Esophagus squamous epithelium (tissue), 5 donors: ENCODE measurements at regions not wholly inside any gene's neighbourhood (a gene's known extent, or its start where the extent isn't known, plus 50 kb on each side); places are given as distances from the start of the nearest gene placed in this dataset.

Experiments used
- DNase-seq: peaks from one replicate; lab custom pipeline; 2025; lab: John Stamatoyannopoulos, UW
- H3K27ac ChIP-seq, 4 donors: fragments of 200-600 bp; sonication (generic); one replicate each; pipeline ENCODE4 v1.5.1; 2016 to 2019; ENCODE audit warnings: mild to moderate bottlenecking in 1 of 4
- H3K27me3 ChIP-seq, 4 donors: fragments of 200-600 bp; sonication (generic); 1 replicate in 3 of 4; 2 replicates in 1 of 4; pipeline versions ENCODE4 v1.5.1 to v1.6.0; 2017 to 2021; ENCODE audit warnings: antibody characterized with exemption in 1 of 4
- H3K36me3 ChIP-seq, 3 donors: fragments of 200-600 bp; sonication (generic); one replicate each; pipeline ENCODE4 v1.5.1; 2016 to 2019
- H3K4me1 ChIP-seq, 3 donors: fragments of 200-600 bp; sonication (generic); one replicate each; pipeline ENCODE4 v1.5.1; 2017 to 2019
- H3K4me3 ChIP-seq, 4 donors: fragments of 200-600 bp; sonication (generic); 1 replicate in 3 of 4; 2 replicates in 1 of 4; pipeline ENCODE4 v1.5.1; 2016 to 2019; ENCODE audit warnings: mild to moderate bottlenecking in 2 of 4, moderate library complexity in 1 of 4
- H3K9me3 ChIP-seq, 3 donors: fragments of 200-600 bp; sonication (generic); one replicate each; pipeline ENCODE4 v1.5.1; 2016 to 2019
- POLR2A ChIP-seq, 4 donors: fragments of 450-650 bp; IDR thresholded peaks; one replicate each; pipeline ENCODE4 v1.6.1; 2017; ENCODE audit warnings: antibody characterized with exemption in 4 of 4, mild to moderate bottlenecking in 4 of 4, moderate library complexity in 3 of 4
- WGBS, 2 donors: methylation state at CpG; one replicate each; pipeline ENCODE4 v1.1.5; 2018; 5-methylcytosine and 5-hydroxymethylcytosine counted together
- intact Hi-C: fragments of 100-400 bp; cut with DNase I; formaldehyde crosslinking; loops from one replicate; pipeline ENCODE4 v1.15.0; 2022
- TF ChIP-seq, protein P1 (sequence below), 6 experiments: fragments of 450-650 bp in 4 of 6; fragments of 200-600 bp in 2 of 6; sonication (generic) in 2 of 6; IDR thresholded peaks; one replicate each; pipeline ENCODE4 v1.5.1; 2016 to 2019; ENCODE audit warnings: antibody characterized with exemption in 6 of 6, mild to moderate bottlenecking in 4 of 6, moderate library complexity in 4 of 6
- donor health status: DM: yes; HTN: yes; CAD: no.

DNA sequence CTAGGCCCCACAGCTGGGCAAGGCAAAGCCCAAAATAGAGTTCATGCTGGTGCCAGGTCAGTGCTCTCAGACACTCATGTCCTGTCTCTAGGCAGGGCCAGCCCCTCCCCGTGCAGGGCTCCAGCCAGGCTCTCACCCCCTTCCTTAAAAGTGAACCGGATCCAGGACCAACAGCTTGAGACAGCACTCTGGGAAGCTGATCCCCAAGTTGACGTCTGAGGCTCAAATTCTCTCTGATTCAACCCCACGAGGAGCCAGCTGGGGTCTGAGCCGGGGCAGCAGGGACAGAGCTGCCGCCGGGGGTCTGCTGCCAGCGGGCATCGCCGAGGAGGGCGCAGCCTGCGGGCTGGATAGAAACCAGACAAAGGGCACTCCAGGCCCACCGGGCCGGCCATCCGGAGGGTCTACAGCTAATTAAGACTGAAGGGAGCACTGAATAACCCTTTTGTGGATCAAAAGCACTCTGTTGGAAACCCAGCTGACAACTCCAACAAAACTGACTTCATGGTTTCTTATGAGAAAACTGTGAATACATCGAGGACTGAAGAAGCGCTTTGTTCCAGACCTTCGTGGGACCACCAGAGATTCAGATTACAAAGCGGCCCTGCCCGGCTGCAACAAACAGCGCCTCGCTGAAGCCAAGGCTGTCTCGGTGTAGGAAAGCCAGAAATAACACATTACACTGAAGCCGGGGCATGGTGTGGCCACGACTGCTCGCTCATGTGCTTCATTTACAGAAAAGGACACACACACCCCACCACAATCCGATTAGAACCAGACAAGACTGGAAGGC lies 95.8 kb downstream of the PSMG1 start:
- Histone ChIP-seq H3K27me3 (no peaks in the 10 kb centered on the region), H3K9me3 (no peaks in the 10 kb centered on the region), H3K36me3 (no peaks in the 10 kb centered on the region), H3K4me3 (no peak overlapping the region), H3K4me1 (peaks cover 3 to 31% (median 17%) of the 10 kb centered on the region in 3 donors), H3K27ac (peak overlapping the region in 1 of 4 donors; percentile 31)
- DNase-seq: no peak
- intact Hi-C loops: no loop called here
- TF ChIP-seq, protein P1, sequence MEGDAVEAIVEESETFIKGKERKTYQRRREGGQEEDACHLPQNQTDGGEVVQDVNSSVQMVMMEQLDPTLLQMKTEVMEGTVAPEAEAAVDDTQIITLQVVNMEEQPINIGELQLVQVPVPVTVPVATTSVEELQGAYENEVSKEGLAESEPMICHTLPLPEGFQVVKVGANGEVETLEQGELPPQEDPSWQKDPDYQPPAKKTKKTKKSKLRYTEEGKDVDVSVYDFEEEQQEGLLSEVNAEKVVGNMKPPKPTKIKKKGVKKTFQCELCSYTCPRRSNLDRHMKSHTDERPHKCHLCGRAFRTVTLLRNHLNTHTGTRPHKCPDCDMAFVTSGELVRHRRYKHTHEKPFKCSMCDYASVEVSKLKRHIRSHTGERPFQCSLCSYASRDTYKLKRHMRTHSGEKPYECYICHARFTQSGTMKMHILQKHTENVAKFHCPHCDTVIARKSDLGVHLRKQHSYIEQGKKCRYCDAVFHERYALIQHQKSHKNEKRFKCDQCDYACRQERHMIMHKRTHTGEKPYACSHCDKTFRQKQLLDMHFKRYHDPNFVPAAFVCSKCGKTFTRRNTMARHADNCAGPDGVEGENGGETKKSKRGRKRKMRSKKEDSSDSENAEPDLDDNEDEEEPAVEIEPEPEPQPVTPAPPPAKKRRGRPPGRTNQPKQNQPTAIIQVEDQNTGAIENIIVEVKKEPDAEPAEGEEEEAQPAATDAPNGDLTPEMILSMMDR (IDR thresholded peaks at IDR 0.05): no peak
- TF ChIP-seq POLR2A (IDR thresholded peaks at IDR 0.05): no peak
- 90 to 93% methylated on average over 14 to 19 of the region's 27 CpGs for WGBS, 2 donors

DNA sequence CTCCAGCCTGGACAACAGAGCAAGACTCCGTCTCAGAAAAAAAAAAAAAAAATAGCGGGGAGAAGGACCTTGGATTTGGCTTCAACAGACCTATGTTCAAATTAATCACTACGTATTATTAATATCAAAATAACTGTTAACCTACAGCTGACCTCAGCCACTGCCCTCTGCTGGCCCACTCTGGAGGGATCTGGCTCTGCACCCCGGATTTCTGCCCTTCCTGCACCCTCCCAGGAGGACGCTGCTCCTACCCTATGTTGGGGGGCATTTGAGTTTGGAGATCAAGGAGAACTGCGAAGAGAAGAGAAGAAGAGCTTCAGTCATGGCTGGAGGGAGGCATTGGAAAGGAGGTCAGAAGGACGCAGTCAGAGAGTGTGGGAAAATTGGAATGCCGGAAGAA lies 96.7 kb downstream of the PSMG1 start:
- intact Hi-C loops: no loop called here
- Histone ChIP-seq H3K27me3 (no peaks in the 10 kb centered on the region), H3K4me1 (peaks cover 3 to 39% (median 20%) of the 10 kb centered on the region in 3 donors), H3K27ac (no peak overlapping the region), H3K4me3 (no peak overlapping the region), H3K36me3 (no peaks in the 10 kb centered on the region), H3K9me3 (no peaks in the 10 kb centered on the region)
- no peak for DNase-seq
- TF ChIP-seq POLR2A (IDR thresholded peaks at IDR 0.05): no peak
- TF ChIP-seq, protein P1 (IDR thresholded peaks at IDR 0.05): peak in 1 of 6 experiments; percentile 11
- 84 to 87% methylated on average over 8 of the region's 8 CpGs for WGBS, 2 donors

DNA sequence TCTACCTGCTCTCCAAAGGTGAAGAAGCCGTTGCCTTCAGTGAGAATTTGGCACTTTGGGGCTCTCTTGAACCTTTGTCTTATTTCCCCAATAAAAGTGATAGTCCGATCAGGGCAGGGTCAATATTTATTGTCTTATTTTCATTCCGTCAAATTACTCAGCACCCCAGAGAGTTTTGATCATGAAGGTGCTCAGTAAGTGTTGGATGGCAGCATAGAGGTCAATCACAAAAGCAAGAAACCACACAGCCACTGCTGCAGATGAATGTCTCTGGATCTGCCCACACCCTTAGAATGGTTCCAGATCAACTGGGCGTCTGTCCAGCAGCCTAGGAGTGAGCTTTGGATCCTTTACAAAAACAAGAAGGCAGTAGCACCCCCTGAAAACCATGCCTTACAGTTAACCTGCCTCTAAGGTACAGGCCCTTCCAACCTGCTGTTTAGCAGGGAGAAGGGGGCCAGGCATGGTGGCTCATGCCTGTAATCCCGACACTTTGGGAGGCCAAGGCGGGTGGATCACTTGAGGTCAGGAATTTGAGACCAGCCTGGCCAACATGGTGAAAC lies 97.3 kb downstream of the PSMG1 start:
- TF ChIP-seq, protein P1 (IDR thresholded peaks at IDR 0.05): no peak
- no peak for TF ChIP-seq POLR2A (IDR thresholded peaks at IDR 0.05)
- no peaks in the 10 kb centered on the region for H3K27me3 ChIP-seq
- 86 to 91% methylated on average over 3 to 6 of the region's 6 CpGs for WGBS, 2 donors
- DNase-seq: no peak
- no peak overlapping the region for H3K27ac ChIP-seq
- H3K4me1 ChIP-seq: peaks cover 3 to 39% (median 20%) of the 10 kb centered on the region in 3 donors
- no peaks in the 10 kb centered on the region for H3K9me3 ChIP-seq
- no peaks in the 10 kb centered on the region for H3K36me3 ChIP-seq
- intact Hi-C loops: no loop called here
- no peak overlapping the region for H3K4me3 ChIP-seq

DNA sequence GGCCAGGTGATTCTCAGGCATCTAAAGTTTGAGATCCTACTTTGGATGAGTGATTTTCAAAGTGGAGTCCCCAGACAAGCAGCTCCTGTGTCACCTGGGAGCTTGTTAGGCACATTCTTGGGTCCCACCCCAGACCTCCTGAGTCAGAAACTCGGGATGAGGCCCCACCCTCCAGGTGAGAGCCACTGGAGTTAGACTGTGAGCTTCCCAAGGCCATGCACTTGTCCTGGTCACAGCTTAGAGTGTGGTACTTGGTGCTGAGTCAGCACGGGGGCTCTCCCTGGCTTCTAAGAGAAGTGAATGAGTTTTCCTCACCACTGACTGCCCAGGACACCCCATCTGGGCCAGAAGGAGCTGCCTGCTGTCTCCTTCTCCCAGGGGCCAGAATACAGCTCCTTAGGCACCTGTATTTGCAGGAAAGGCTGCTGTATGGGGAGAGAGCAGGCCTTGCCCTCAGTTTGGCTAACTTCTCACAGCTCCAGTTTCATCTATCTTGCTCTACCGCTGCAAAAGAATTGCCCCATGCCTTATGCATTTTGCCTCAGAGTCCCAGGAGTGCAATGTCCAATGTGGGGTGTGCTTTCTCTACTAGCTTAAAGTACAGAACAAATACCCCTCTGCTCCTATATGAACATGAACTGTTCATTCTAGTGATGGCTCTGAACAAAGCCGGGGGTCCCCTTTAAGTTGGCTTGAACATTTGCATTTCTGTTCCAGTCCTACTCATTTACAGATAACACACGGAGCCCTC lies 98.1 kb downstream of the PSMG1 start:
- WGBS, 2 donors: 85% methylated on average over 3 of the region's 5 CpGs
- peak overlapping the region in 3 of 4 donors; percentile 3 to 89 (median 83) for H3K27ac ChIP-seq
- intact Hi-C loops: no loop called here
- no peak overlapping the region for H3K4me3 ChIP-seq
- H3K9me3 ChIP-seq: no peaks in the 10 kb centered on the region
- DNase-seq: no peak
- H3K4me1 ChIP-seq: peaks cover 3 to 43% (median 20%) of the 10 kb centered on the region in 3 donors
- H3K27me3 ChIP-seq: no peaks in the 10 kb centered on the region
- TF ChIP-seq, protein P1 (IDR thresholded peaks at IDR 0.05): no peak
- no peak for TF ChIP-seq POLR2A (IDR thresholded peaks at IDR 0.05)
- H3K36me3 ChIP-seq: no peaks in the 10 kb centered on the region
